ENCODE measurements at regions not wholly inside any gene's neighbourhood (a gene's known extent, or its start where the extent isn't known, plus 50 kb on each side); places are given as distances from the start of the nearest gene placed in this dataset.

- Histone ChIP-seq H3K4me1 (ENCODE audit: low read depth) (no peaks in the 10 kb centered on the region), H3K4me3 (no peak overlapping the region), H3K36me3 (ENCODE audit: low read depth) (no peaks in the 10 kb centered on the region), H3K9me3 (no peaks in the 10 kb centered on the region)
- intact Hi-C loops (cut with DNase I, micrococcal nuclease): no loop called here
- TF ChIP-seq CTCF (IDR thresholded peaks at IDR 0.05): no peak
- ATAC-seq (no peak), DNase-seq (no peak)
Measured at GRCh38 chr12:67453191-67453590, 184.0 kb downstream of the CAND1 start.

- ATAC-seq (no peak), DNase-seq (no peak)
- Histone ChIP-seq H3K36me3 (ENCODE audit: low read depth) (no peaks in the 10 kb centered on the region), H3K9me3 (no peaks in the 10 kb centered on the region), H3K4me1 (ENCODE audit: low read depth) (no peaks in the 10 kb centered on the region), H3K4me3 (no peak overlapping the region)
- intact Hi-C loops (cut with DNase I, micrococcal nuclease): no loop called here
- no peak for TF ChIP-seq CTCF (IDR thresholded peaks at IDR 0.05)
Measured at GRCh38 chr12:67455236-67455635, 186.1 kb downstream of the CAND1 start.

GRCh38 chr12:67456431-67456901 lies 187.3 kb downstream of the CAND1 start:
- TF ChIP-seq CTCF (IDR thresholded peaks at IDR 0.05): no peak
- no peak for DNase-seq
- H3K4me1 ChIP-seq (ENCODE audit: low read depth): no peaks in the 10 kb centered on the region

GRCh38 chr12:67457136-67457535 lies 188.0 kb downstream of the CAND1 start:
- H3K4me1 ChIP-seq (ENCODE audit: low read depth): no peaks in the 10 kb centered on the region
- H3K4me3 ChIP-seq: no peak overlapping the region
- no peaks in the 10 kb centered on the region for H3K36me3 ChIP-seq (ENCODE audit: low read depth)
- no peak for ATAC-seq
- TF ChIP-seq CTCF (IDR thresholded peaks at IDR 0.05): no peak
- H3K9me3 ChIP-seq: no peaks in the 10 kb centered on the region
- no peak for DNase-seq
- intact Hi-C loops (cut with DNase I, micrococcal nuclease): no loop called here

More at GRCh38 chr12:67456431-67456901, 187.3 kb downstream of the CAND1 start:
- Histone ChIP-seq H3K9me3 (no peaks in the 10 kb centered on the region), H3K36me3 (ENCODE audit: low read depth) (no peaks in the 10 kb centered on the region), H3K4me3 (no peak overlapping the region)
- intact Hi-C loops (cut with DNase I, micrococcal nuclease): no loop called here
- ATAC-seq: no peak

GRCh38 chr12:67457778-67458665 lies 188.9 kb downstream of the CAND1 start:
- H3K4me1 ChIP-seq (ENCODE audit: low read depth): no peaks in the 10 kb centered on the region
- H3K4me3 ChIP-seq: no peak overlapping the region
- intact Hi-C loops (cut with DNase I, micrococcal nuclease): no loop called here
- TF ChIP-seq CTCF (IDR thresholded peaks at IDR 0.05): no peak
- H3K9me3 ChIP-seq: no peaks in the 10 kb centered on the region
- no peaks in the 10 kb centered on the region for H3K36me3 ChIP-seq (ENCODE audit: low read depth)
- DNase-seq (no peak), ATAC-seq (peak; percentile 34)
